Activated T-helper 2 cell treated with anti-CD3 and anti-CD28 coated beads, Interferon-gamma antibody, Interleukin-2, Interleukin-4, amounts not matched to agents 10 μg/mL and 5 μg/mL and 100 μg/mL, durations not matched to agents 14 hours and 24 hours and 36 hours (primary cell): ENCODE measurements at regions not wholly inside any gene's neighbourhood (a gene's known extent, or its start where the extent isn't known, plus 50 kb on each side); places are given as distances from the start of the nearest gene placed in this dataset.

ENCODE experiments used
- DNase-seq: peaks from one replicate; pipeline ENCODE4 v3.0.0; 2021; ENCODE audit warnings: low spot score
- H3K27ac Mint-ChIP-seq: one replicate; pipeline ENCODE4 v1.8.0; 2021; ENCODE audit warnings: mixed read lengths
- H3K27me3 Mint-ChIP-seq: one replicate; pipeline ENCODE4 v1.8.0; 2021; ENCODE audit warnings: low read depth, mixed read lengths
- H3K36me3 Mint-ChIP-seq: one replicate; pipeline ENCODE4 v1.8.0; 2021; ENCODE audit warnings: low read depth, mixed read lengths
- H3K4me1 Mint-ChIP-seq: one replicate; pipeline ENCODE4 v1.8.0; 2021; ENCODE audit warnings: low read depth, mixed read lengths
- H3K4me3 Mint-ChIP-seq: one replicate; pipeline ENCODE4 v1.8.0; 2021; ENCODE audit warnings: low read depth, mild to moderate bottlenecking, moderate library complexity, mixed read lengths
- H3K9me3 Mint-ChIP-seq: one replicate; pipeline ENCODE4 v1.8.0; 2021; ENCODE audit warnings: mixed read lengths
- intact Hi-C: fragments of 100-400 bp; cut with micrococcal nuclease; formaldehyde crosslinking; loops from one replicate; pipeline ENCODE4 v1.15.1; 2023

- Mint-ChIP-seq H3K27ac (no peak overlapping the region), H3K9me3 (no peaks in the 10 kb centered on the region), H3K4me3 (no peak overlapping the region), H3K4me1 (peaks cover 14% of the 10 kb centered on the region), H3K27me3 (no peaks in the 10 kb centered on the region), H3K36me3 (no peaks in the 10 kb centered on the region)
- DNase-seq, result no peak
- intact Hi-C loops, result no loop called here
These were observed 105.7 kb upstream of the PPP2R5A start for GRCh38 chr1:212179394-212180076.

DNA sequence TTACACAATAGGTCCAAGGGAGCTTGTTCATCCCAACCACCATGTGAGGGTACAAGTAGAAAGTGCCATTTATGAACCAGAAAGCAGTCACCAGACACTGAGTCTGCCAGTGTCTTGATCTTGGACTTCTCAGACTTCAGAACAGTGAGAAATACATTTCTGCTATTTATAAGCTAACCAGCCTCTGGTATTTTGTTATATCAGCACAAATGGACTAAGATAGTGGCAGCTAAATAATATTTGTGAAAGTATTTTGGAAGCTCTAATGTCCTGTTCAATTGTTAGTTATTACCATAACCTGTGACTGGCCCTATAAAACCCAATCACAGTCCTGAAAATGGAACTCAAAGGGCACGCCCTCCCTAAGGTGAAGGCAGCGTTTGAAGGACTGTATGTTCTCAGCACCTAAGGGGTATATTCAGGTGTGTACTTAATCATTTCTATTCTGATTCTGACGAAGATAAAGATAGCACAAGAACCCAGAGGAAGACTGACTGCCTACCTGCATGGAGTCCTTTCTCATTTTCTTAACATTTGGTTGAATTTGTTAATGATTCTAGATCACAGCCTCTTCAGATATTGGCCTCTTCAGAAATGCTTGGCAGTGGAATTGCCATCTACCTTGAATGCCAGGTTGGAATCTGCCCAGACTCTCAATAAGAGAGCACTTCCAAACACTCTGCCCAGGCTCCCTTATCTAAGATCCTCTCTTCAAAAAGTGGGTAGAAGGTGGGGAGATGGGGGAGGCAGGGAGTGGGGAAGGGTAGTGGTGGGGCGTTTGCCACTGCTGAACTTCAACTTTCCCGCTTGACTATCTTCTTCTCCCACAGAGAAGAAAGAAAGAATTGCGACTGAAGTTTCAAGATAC lies 104.0 kb upstream of the PPP2R5A start:
- H3K4me3 Mint-ChIP-seq, result no peak overlapping the region
- DNase-seq, result no peak
- H3K36me3 Mint-ChIP-seq, result no peaks in the 10 kb centered on the region
- no peaks in the 10 kb centered on the region for H3K9me3 Mint-ChIP-seq
- no peak overlapping the region for H3K27ac Mint-ChIP-seq
- peaks cover 20% of the 10 kb centered on the region for H3K4me1 Mint-ChIP-seq
- no peaks in the 10 kb centered on the region for H3K27me3 Mint-ChIP-seq
- intact Hi-C loops, result no loop called here

DNA sequence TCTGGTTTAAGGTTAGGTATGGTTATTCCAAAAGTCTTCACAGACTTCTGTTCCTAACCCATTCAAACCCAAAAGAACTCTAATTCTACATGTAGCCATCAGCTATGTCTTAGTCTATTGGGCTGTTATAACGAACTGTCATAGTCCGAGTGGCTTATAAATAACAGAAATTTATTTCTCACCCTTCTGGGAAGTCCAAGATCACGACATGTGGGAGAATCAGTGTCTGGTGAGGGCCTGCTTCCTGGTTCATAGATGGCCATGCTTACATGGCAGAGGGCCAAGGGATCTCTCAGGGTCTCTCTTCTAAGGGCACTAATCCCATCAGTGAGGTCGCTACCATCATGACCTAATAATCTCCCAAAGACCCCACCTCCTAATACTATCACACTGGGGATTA lies 103.0 kb upstream of the PPP2R5A start:
- H3K36me3 Mint-ChIP-seq, result no peaks in the 10 kb centered on the region
- H3K4me3 Mint-ChIP-seq, result no peak overlapping the region
- DNase-seq, result no peak
- intact Hi-C loops, result no loop called here
- no peak overlapping the region for H3K27ac Mint-ChIP-seq
- peaks cover 28% of the 10 kb centered on the region for H3K4me1 Mint-ChIP-seq
- no peaks in the 10 kb centered on the region for H3K9me3 Mint-ChIP-seq
- H3K27me3 Mint-ChIP-seq, result no peaks in the 10 kb centered on the region

DNA sequence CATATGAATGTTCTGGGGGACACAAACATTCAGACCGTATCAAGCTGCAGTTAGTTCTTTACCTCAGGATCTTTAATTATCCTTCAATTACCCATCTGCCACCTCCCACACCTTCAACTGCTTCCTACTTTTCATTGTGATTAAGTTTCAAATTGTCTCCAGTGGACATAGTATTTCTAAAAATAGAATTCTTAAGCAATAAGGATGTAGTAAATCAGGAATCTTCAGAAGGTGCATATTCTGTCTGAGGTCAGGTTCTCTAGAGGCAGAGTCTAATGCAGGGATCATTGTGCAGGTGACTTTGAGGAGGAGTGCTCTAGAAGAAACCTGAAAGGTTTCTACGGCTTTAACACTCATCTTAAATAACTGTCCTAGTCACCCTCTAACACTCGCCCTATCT lies 102.6 kb upstream of the PPP2R5A start:
- Mint-ChIP-seq H3K4me3 (no peak overlapping the region), H3K36me3 (no peaks in the 10 kb centered on the region), H3K27me3 (no peaks in the 10 kb centered on the region), H3K4me1 (peaks cover 27% of the 10 kb centered on the region), H3K27ac (no peak overlapping the region), H3K9me3 (no peaks in the 10 kb centered on the region)
- no peak for DNase-seq
- intact Hi-C loops, result no loop called here

DNA sequence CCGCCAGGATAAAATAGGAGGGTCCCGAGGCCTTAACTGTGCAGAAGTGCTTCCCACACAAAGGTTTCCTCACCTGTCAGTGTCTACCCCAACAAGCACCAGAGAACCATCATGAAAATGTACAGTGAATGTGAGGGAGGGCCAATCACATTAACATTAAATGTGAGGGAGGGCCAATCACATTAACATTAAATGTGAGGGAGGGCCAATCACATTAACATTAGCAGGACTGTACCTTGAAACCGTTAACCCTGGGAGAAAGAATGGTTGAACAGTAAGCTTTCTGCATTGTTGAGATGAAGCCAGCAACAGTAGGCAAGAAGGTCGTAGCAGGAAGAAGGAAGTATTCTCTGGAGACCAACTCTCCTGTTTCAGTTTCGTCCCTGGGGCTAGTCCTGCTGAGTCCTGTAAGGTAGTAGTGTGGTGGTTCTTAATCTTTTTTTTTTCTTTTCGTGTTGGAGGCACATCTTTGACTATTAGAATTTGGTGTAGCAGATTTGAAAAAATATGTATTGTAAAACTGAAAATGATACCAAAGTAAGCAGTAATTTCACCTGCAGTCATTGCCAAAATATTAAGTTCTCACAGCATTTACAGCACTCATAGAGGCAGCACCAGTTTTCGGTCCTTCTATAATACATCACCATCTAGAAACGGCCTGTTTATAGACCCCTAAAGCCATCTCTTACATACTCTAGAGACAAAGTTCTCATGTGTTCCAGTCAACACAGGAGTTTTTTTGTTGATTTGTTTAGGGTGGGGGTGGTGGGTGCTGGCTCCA lies 98.6 kb upstream of the PPP2R5A start:
- Mint-ChIP-seq H3K4me3 (peak overlapping the region; percentile 28), H3K36me3 (no peaks in the 10 kb centered on the region), H3K4me1 (peaks cover 32% of the 10 kb centered on the region), H3K27ac (peak overlapping the region; percentile 64), H3K9me3 (no peaks in the 10 kb centered on the region), H3K27me3 (peaks cover 2% of the 10 kb centered on the region)
- intact Hi-C loops, result no loop called here
- peak; percentile 18 for DNase-seq

DNA sequence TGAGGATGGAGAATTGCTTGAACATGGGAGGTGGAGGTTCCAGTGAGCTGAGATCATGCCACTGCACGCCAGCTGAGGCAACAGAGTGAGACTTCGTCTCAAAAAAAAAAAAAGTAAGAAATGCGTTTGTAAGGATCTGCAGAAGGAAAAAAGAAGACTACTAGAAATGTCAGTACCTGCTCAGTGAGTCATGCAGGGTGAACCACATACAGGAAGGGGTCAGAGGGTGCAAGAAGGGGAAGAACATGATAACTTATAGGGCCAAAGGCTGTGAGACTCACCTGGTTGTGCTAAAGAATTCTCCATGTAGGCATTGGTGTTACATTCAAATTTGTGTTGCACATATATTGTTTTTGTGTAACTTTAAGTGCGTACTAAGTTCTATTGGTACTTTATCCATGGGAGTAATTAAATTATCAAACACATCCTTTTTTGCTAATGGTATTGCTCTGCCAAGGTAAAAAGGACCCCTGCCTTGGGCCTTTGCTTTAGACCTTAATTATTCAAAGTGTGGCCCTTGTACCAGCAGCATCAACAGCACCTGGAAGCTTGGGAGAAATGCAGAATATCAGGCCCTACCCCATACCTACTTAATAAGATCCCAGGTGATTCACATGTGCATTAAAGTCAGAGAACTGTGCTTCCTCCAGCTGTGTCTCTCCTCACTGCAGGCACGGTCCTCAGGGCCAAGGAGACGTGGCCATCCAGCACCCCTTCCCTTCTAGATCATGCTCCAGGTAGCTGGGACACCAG lies 96.4 kb upstream of the PPP2R5A start:
- DNase-seq, result no peak
- no peak overlapping the region for H3K4me3 Mint-ChIP-seq
- H3K27me3 Mint-ChIP-seq, result peaks cover 6% of the 10 kb centered on the region
- H3K36me3 Mint-ChIP-seq, result no peaks in the 10 kb centered on the region
- H3K27ac Mint-ChIP-seq, result no peak overlapping the region
- intact Hi-C loops, result no loop called here
- H3K4me1 Mint-ChIP-seq, result peaks cover 32% of the 10 kb centered on the region
- no peaks in the 10 kb centered on the region for H3K9me3 Mint-ChIP-seq

GRCh38 chr1:212189352-212189738 lies 95.9 kb upstream of the PPP2R5A start:
- no peaks in the 10 kb centered on the region for H3K36me3 Mint-ChIP-seq
- no peak overlapping the region for H3K4me3 Mint-ChIP-seq
- H3K27ac Mint-ChIP-seq, result no peak overlapping the region
- intact Hi-C loops, result no loop called here
- H3K27me3 Mint-ChIP-seq, result peaks cover 6% of the 10 kb centered on the region
- no peak for DNase-seq
- H3K4me1 Mint-ChIP-seq, result peaks cover 32% of the 10 kb centered on the region
- no peaks in the 10 kb centered on the region for H3K9me3 Mint-ChIP-seq

DNA sequence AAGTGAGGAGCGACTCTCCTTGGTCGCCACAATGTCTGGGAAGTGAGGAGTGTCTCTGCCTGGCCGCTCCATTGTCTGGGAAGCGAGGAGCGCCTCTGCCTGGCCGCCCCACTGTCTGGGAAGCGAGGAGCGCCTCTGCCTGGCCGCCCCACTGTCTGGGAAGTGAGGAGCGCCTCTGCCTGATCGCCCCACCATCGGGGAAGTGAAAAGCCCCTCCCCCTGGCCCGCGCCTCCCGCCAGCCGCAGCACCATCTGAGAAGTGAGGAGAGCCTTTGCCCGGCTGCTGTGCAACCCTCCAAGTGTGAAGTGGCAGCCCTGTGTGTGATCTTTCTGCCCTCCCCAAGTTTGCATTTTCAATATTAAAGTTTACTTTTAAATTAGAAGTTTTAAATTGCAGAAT lies 95.0 kb upstream of the PPP2R5A start:
- Mint-ChIP-seq H3K36me3 (no peaks in the 10 kb centered on the region), H3K27ac (no peak overlapping the region), H3K4me3 (no peak overlapping the region), H3K4me1 (peaks cover 29% of the 10 kb centered on the region), H3K27me3 (peaks cover 6% of the 10 kb centered on the region), H3K9me3 (no peaks in the 10 kb centered on the region)
- no peak for DNase-seq
- intact Hi-C loops, result no loop called here

GRCh38 chr1:212192261-212192998 lies 92.8 kb upstream of the PPP2R5A start:
- peaks cover 19% of the 10 kb centered on the region for H3K4me1 Mint-ChIP-seq
- no peak for DNase-seq
- H3K4me3 Mint-ChIP-seq, result no peak overlapping the region
- intact Hi-C loops, result no loop called here
- H3K36me3 Mint-ChIP-seq, result peaks cover 4% of the 10 kb centered on the region
- peaks cover 6% of the 10 kb centered on the region for H3K27me3 Mint-ChIP-seq
- no peak overlapping the region for H3K27ac Mint-ChIP-seq
- no peaks in the 10 kb centered on the region for H3K9me3 Mint-ChIP-seq

DNA sequence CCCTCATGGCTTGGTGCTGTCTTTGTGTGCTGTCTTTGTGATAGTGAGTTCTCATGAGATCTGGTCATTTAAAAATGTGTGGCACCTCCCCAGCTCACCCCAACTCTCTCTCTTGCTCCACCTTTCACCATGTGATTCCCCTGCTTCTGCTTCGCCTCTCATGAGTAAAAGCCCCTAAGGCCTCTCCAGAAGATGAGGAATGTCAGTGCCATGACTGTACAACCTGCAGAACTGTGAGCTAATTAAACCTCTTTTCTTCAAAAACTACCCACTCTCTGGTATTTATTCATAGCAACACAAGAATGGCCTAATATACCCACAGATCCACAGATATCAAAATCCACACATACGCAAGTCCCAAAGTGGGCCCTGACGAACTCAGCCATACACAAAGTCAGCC lies 88.9 kb upstream of the PPP2R5A start:
- Mint-ChIP-seq H3K27ac (no peak overlapping the region), H3K9me3 (no peaks in the 10 kb centered on the region), H3K27me3 (peaks cover 6% of the 10 kb centered on the region), H3K4me3 (no peak overlapping the region), H3K36me3 (peaks cover 4% of the 10 kb centered on the region), H3K4me1 (peaks cover 2% of the 10 kb centered on the region)
- intact Hi-C loops, result no loop called here
- DNase-seq, result no peak

DNA sequence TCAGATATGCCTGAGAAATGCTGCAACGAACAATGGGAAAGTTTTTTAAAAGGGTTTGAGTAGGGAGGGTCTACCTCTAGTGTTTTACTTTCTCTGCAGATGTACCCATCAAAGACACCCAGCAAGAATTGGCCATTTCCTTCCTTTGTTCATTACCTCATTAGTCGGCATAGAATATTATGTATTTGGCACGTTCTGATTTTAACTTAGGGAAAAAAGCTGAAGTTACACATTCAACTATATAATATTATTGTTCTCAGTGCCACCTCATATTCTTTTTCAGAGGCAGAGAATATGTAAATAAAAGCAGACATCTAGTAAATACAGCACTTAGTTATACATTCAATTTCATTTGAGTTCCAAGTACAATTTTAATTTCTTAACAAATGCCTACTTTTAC lies 83.7 kb upstream of the PPP2R5A start:
- H3K4me1 Mint-ChIP-seq, result peaks cover 4% of the 10 kb centered on the region
- peaks cover under 1% of the 10 kb centered on the region for H3K36me3 Mint-ChIP-seq
- H3K9me3 Mint-ChIP-seq, result no peaks in the 10 kb centered on the region
- H3K27ac Mint-ChIP-seq, result no peak overlapping the region
- no peak for DNase-seq
- H3K27me3 Mint-ChIP-seq, result peaks cover 5% of the 10 kb centered on the region
- H3K4me3 Mint-ChIP-seq, result no peak overlapping the region
- intact Hi-C loops, result no loop called here

DNA sequence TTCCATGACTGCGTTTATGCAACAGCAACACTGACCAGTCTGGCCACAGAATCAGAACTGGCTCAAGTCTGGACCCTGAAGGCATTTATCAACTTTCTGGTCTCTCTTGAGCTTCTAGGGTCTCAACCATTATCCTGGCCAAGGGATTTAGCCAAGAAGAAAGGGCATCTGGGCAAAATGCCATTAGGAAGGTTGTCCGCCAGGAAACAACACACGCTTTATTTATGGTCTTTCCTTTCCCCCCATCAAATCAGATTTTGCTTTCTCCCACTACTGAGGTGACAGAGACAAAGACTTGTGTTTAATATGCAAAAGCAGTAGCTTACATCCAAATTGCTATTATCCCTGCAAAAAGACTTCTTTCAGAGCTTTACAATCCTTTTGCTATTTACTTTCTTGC lies 81.6 kb upstream of the PPP2R5A start:
- Mint-ChIP-seq H3K27me3 (peaks cover 5% of the 10 kb centered on the region), H3K9me3 (no peaks in the 10 kb centered on the region), H3K27ac (no peak overlapping the region)

More for the DNA sequence above, 81.6 kb upstream of the PPP2R5A start:
- no peaks in the 10 kb centered on the region for H3K36me3 Mint-ChIP-seq
- H3K4me3 Mint-ChIP-seq, result no peak overlapping the region
- intact Hi-C loops, result no loop called here
- DNase-seq, result no peak
- peaks cover 2% of the 10 kb centered on the region for H3K4me1 Mint-ChIP-seq
